NCI-H2107 (cell line): ENCODE measurements at regions not wholly inside any gene's neighbourhood (a gene's known extent, or its start where the extent isn't known, plus 50 kb on each side); places are given as distances from the start of the nearest gene placed in this dataset.

ENCODE experiments used
- DNase-seq: peaks from one replicate; lab custom pipeline; 2025; lab: John Stamatoyannopoulos, UW

- DNase-seq, result no peak
Measured at GRCh38 chr6:95243053-95243452, 334.3 kb upstream of the MANEA start.

GRCh38 chr6:95244751-95245150 is 332.6 kb upstream of the MANEA start:
- DNase-seq, result no peak

GRCh38 chr6:95248499-95248898 is 328.8 kb upstream of the MANEA start:
- DNase-seq, result no peak

- DNase-seq, result no peak
Measured at GRCh38 chr6:95249175-95249574, 328.2 kb upstream of the MANEA start.

GRCh38 chr6:95249661-95250060 is 327.7 kb upstream of the MANEA start:
- DNase-seq, result no peak

GRCh38 chr6:95263840-95264239 is 313.5 kb upstream of the MANEA start:
- no peak for DNase-seq

GRCh38 chr6:95266537-95267258 is 310.6 kb upstream of the MANEA start:
- no peak for DNase-seq

- DNase-seq, result no peak
Measured at GRCh38 chr6:95274686-95275235, 302.6 kb upstream of the MANEA start.

- DNase-seq, result no peak
Measured at GRCh38 chr6:95279616-95280015, 297.7 kb upstream of the MANEA start.

GRCh38 chr6:95280686-95281273 is 296.6 kb upstream of the MANEA start:
- peak; percentile 4 for DNase-seq

GRCh38 chr6:95285881-95286280 is 291.5 kb upstream of the MANEA start:
- no peak for DNase-seq

GRCh38 chr6:95286874-95287273 is 290.5 kb upstream of the MANEA start:
- no peak for DNase-seq

GRCh38 chr6:95288251-95288650 is 289.1 kb upstream of the MANEA start:
- no peak for DNase-seq

- no peak for DNase-seq
Measured at GRCh38 chr6:95292011-95292410, 285.3 kb upstream of the MANEA start.

- no peak for DNase-seq
Measured at GRCh38 chr6:95293257-95293656, 284.1 kb upstream of the MANEA start.

- no peak for DNase-seq
Measured at GRCh38 chr6:95294043-95294442, 283.3 kb upstream of the MANEA start.

- DNase-seq, result no peak
Measured at GRCh38 chr6:95309545-95309944, 267.8 kb upstream of the MANEA start.

- no peak for DNase-seq
Measured at GRCh38 chr6:95318137-95318536, 259.2 kb upstream of the MANEA start.

- no peak for DNase-seq
Measured at GRCh38 chr6:95321126-95321525, 256.2 kb upstream of the MANEA start.

- DNase-seq, result no peak
Measured at GRCh38 chr6:95325916-95326315, 251.4 kb upstream of the MANEA start.

GRCh38 chr6:95328231-95328630 is 249.1 kb upstream of the MANEA start:
- no peak for DNase-seq

- DNase-seq, result no peak
Measured at GRCh38 chr6:95352064-95352795, 225.1 kb upstream of the MANEA start.

GRCh38 chr6:95354551-95354950 is 222.8 kb upstream of the MANEA start:
- DNase-seq, result no peak
